Neural cell (in vitro differentiated cells): ENCODE measurements at regions not wholly inside any gene's neighbourhood (a gene's known extent, or its start where the extent isn't known, plus 50 kb on each side); places are given as distances from the start of the nearest gene placed in this dataset.

Experiments
- H2AFZ ChIP-seq: fragments of 200-600, 300-800 bp; sonication (generic), shearing (Covaris generic); 2 replicates; pipeline ENCODE4 v1.6.0; 2014; ENCODE audit warnings: low read depth, mild to moderate bottlenecking, antibody characterized with exemption, low read length, moderate library complexity
- H3F3A ChIP-seq: fragments of 200-600 bp; shearing (Covaris generic); 2 replicates; pipeline ENCODE4 v1.6.1; 2016; ENCODE audit warnings: mild to moderate bottlenecking, moderate library complexity, mixed read lengths, antibody characterized with exemption, low read length; ENCODE audit not compliant: insufficient read depth, poor library complexity, severe bottlenecking
- H3K27ac ChIP-seq: fragments of 200-600, 300-800 bp; sonication (generic), shearing (Covaris generic); 2 replicates; pipeline ENCODE4 v1.5.1; 2014; ENCODE audit warnings: mild to moderate bottlenecking, low read length, moderate library complexity
- H3K27me3 ChIP-seq: fragments of 300-800, 200-600 bp; sonication (generic), shearing (Covaris generic); 2 replicates; pipeline ENCODE4 v1.6.0; 2014; ENCODE audit warnings: mild to moderate bottlenecking, low read depth, low read length, moderate library complexity; ENCODE audit not compliant: insufficient read depth
- H3K36me3 ChIP-seq: fragments of 300-800, 200-600 bp; sonication (generic), shearing (Covaris generic); 2 replicates; pipeline ENCODE4 v1.5.1; 2014; ENCODE audit warnings: mild to moderate bottlenecking, antibody characterized with exemption, low read length, moderate library complexity; ENCODE audit not compliant: insufficient read depth
- H3K4me2 ChIP-seq: fragments of 300-800, 200-600 bp; sonication (generic), shearing (Covaris generic); 2 replicates; pipeline ENCODE4 v1.6.0; 2014; ENCODE audit warnings: mild to moderate bottlenecking, low read length
- H3K4me3 ChIP-seq: fragments of 300-800, 200-600 bp; sonication (generic), shearing (Covaris generic); 2 replicates; pipeline ENCODE4 v1.5.1; 2014; ENCODE audit warnings: mild to moderate bottlenecking, low read length, moderate library complexity
- H3K79me2 ChIP-seq: fragments of 200-600 bp; shearing (Covaris generic); replicated peaks from 2 replicates; pipeline ENCODE4 v1.6.0; 2014; ENCODE audit warnings: mild to moderate bottlenecking, low read length, moderate library complexity; ENCODE audit not compliant: insufficient read depth
- H3K9ac ChIP-seq: fragments of 300-800, 200-600 bp; sonication (generic), shearing (Covaris generic); 2 replicates; pipeline ENCODE4 v1.6.1; 2016; ENCODE audit warnings: mild to moderate bottlenecking, low read length, mixed read lengths
- H3K9me2 ChIP-seq: fragments of 200-600 bp; shearing (Covaris generic); 2 replicates; pipeline ENCODE4 v1.6.1; 2016; ENCODE audit warnings: mild to moderate bottlenecking, low read length, mixed read lengths; ENCODE audit not compliant: insufficient read depth
- H3K9me3 ChIP-seq: fragments of 200-600, 300-800 bp; sonication (generic), shearing (Covaris generic); 2 replicates; pipeline ENCODE4 v1.6.1; 2016; ENCODE audit warnings: mild to moderate bottlenecking, mixed run types, low read length, moderate library complexity, mixed read lengths
- H4K20me1 ChIP-seq: fragments of 200-600 bp; shearing (Covaris generic); 2 replicates; pipeline ENCODE4 v1.6.1; 2016; ENCODE audit warnings: mild to moderate bottlenecking, mixed run types; ENCODE audit not compliant: insufficient read depth
- CTCF ChIP-seq: fragments of 450-650 bp; IDR thresholded peaks from 2 replicates; pipeline ENCODE4 v1.5.1; 2014; ENCODE audit warnings: antibody characterized with exemption, mild to moderate bottlenecking, moderate library complexity; ENCODE audit not compliant: poor library complexity, severe bottlenecking
- EP300 ChIP-seq: fragments of 450-650 bp; conservative IDR thresholded peaks from 2 replicates; pipeline ENCODE4 v1.6.1; 2014; ENCODE audit warnings: antibody characterized with exemption, mild to moderate bottlenecking, moderate library complexity; ENCODE audit not compliant: poor library complexity, severe bottlenecking
- EZH2 ChIP-seq: fragments of 200-600, 300-800 bp; shearing (Covaris generic), sonication (generic); IDR thresholded peaks from 2 replicates; pipeline ENCODE4 v1.6.1; 2014; ENCODE audit warnings: antibody characterized with exemption, low read length, borderline replicate concordance, mild to moderate bottlenecking; ENCODE audit not compliant: insufficient read depth, poor library complexity, severe bottlenecking
- MXI1 ChIP-seq: fragments of 450-650 bp; conservative IDR thresholded peaks from 2 replicates; pipeline ENCODE4 v1.6.1; 2014; ENCODE audit warnings: antibody characterized with exemption, mild to moderate bottlenecking; ENCODE audit not compliant: poor library complexity, severe bottlenecking
- POLR2AphosphoS5 ChIP-seq: IDR thresholded peaks from 2 replicates; pipeline ENCODE4 v1.6.1; 2012
- RAD21 ChIP-seq: fragments of 450-650 bp; conservative IDR thresholded peaks from 2 replicates; pipeline ENCODE4 v1.6.1; 2014; ENCODE audit warnings: antibody characterized with exemption, mild to moderate bottlenecking, moderate library complexity
- REST ChIP-seq: IDR thresholded peaks from 2 replicates; pipeline ENCODE4 v1.6.1; 2012; ENCODE audit warnings: borderline replicate concordance
- SMC3 ChIP-seq: fragments of 450-650 bp; conservative IDR thresholded peaks from 2 replicates; pipeline ENCODE4 v1.6.1; 2014; ENCODE audit warnings: antibody characterized with exemption, mild to moderate bottlenecking, moderate library complexity; ENCODE audit not compliant: poor library complexity
- TAF1 ChIP-seq: IDR thresholded peaks from 2 replicates; pipeline ENCODE4 v1.6.1; 2012; ENCODE audit warnings: low read depth

GRCh38 chr20:60481743-60482133 lies 523.5 kb downstream of the CDH26 start:
- Histone ChIP-seq H3K27ac (no peak overlapping the region), H3K36me3 (no peaks in the 10 kb centered on the region), H3K9ac (no peak overlapping the region), H3K4me2 (no peak overlapping the region), H4K20me1 (no peaks in the 10 kb centered on the region), H3K9me3 (no peaks in the 10 kb centered on the region), H3K9me2 (no peaks in the 10 kb centered on the region), H3K4me3 (no peak overlapping the region), H3K79me2 (no peaks in the 10 kb centered on the region), H2AFZ (no peak overlapping the region), H3K27me3 (no peaks in the 10 kb centered on the region), H3F3A (no peaks in the 10 kb centered on the region)
- TF ChIP-seq CTCF (no peak), REST (no peak), EZH2 (no peak), MXI1 (no peak), RAD21 (no peak), SMC3 (no peak), TAF1 (no peak), POLR2AphosphoS5 (no peak), EP300 (no peak)

- no peaks in the 10 kb centered on the region for H3K79me2 ChIP-seq
- H3K27me3 ChIP-seq = no peaks in the 10 kb centered on the region
- H3K27ac ChIP-seq = no peak overlapping the region
- H3K9me2 ChIP-seq = no peaks in the 10 kb centered on the region
- no peaks in the 10 kb centered on the region for H3F3A ChIP-seq
- no peaks in the 10 kb centered on the region for H3K9me3 ChIP-seq
- no peaks in the 10 kb centered on the region for H4K20me1 ChIP-seq
- no peak for TF ChIP-seq MXI1
- TF ChIP-seq REST = no peak
- no peak for TF ChIP-seq EP300
- TF ChIP-seq EZH2 = no peak
- TF ChIP-seq CTCF = no peak
- no peak for TF ChIP-seq TAF1
- no peak for TF ChIP-seq POLR2AphosphoS5
- TF ChIP-seq RAD21 = no peak
- no peak for TF ChIP-seq SMC3
- H3K4me3 ChIP-seq = no peak overlapping the region
- H3K9ac ChIP-seq = no peak overlapping the region
- H3K36me3 ChIP-seq = no peaks in the 10 kb centered on the region
- no peak overlapping the region for H2AFZ ChIP-seq
- no peak overlapping the region for H3K4me2 ChIP-seq
Observed at GRCh38 chr20:60482221-60483008, 524.2 kb downstream of the CDH26 start.
